Panc1 (cell line): ENCODE measurements at regions not wholly inside any gene's neighbourhood (a gene's known extent, or its start where the extent isn't known, plus 50 kb on each side); places are given as distances from the start of the nearest gene placed in this dataset.

Experiments used
- ATAC-seq: fragments of 200-7000 bp; cut with Tn5 transposase; 2 replicates; pipeline ENCODE4 v1.9.1; 2020; ENCODE audit warnings: mild to moderate bottlenecking, moderate library complexity
- BruUV-seq: library from RNA; stranded (reverse); fragments of 400-500 nt; replicated peaks from 2 replicates; lab custom pipeline; 2021; lab: Mats Ljungman, UMichigan
- CTCF ChIA-PET: fragments of 300-600 bp; sonication (Branson Sonifier 250); formaldehyde crosslinking; loops from one replicate; lab custom pipeline; 2022; ENCODE audit warnings: antibody characterized with exemption; lab: Charles Lee
- POLR2A ChIA-PET: fragments of 300-600 bp; sonication (Branson Sonifier 250); formaldehyde crosslinking; loops from one replicate; lab custom pipeline; 2022; ENCODE audit warnings: antibody characterized with exemption; lab: Charles Lee
- DNase-seq: peaks from one replicate; pipeline ENCODE4 v3.0.0-alpha.2; 2010; ENCODE audit warnings: low read depth, low spot score
- H3K27ac ChIP-seq: 2 replicates; pipeline ENCODE4 v1.5.1; 2011; ENCODE audit warnings: mild to moderate bottlenecking, low read length, inconsistent platforms
- H3K27me3 ChIP-seq: fragments of 200-500 bp; sonication (Bioruptor generic); 2 replicates; pipeline ENCODE4 v1.6.0; 2014; ENCODE audit warnings: low read length, inconsistent platforms; ENCODE audit not compliant: control insufficient read depth, insufficient read depth
- H3K36me3 ChIP-seq: fragments of 200-500 bp; sonication (Bioruptor generic); 2 replicates; pipeline ENCODE4 v1.5.1; 2014; ENCODE audit warnings: inconsistent platforms, mild to moderate bottlenecking, low read length, moderate library complexity; ENCODE audit not compliant: control insufficient read depth, insufficient read depth
- H3K4me1 ChIP-seq: 2 replicates; pipeline ENCODE4 v1.5.1; 2011; ENCODE audit warnings: inconsistent platforms, mild to moderate bottlenecking, low read length, moderate library complexity; ENCODE audit not compliant: control insufficient read depth, insufficient read depth
- H3K4me3 ChIP-seq, 2 experiments: 2 replicates each; pipeline ENCODE4 v1.5.1; 2011 to 2012; ENCODE audit warnings: low read depth in 2 of 2, low read length in 2 of 2, mild to moderate bottlenecking in 2 of 2, inconsistent platforms in 1 of 2, moderate library complexity in 1 of 2
- H3K9me3 ChIP-seq: fragments of 200-500 bp; sonication (Bioruptor generic); 2 replicates; pipeline ENCODE4 v1.5.1; 2014; ENCODE audit warnings: low read depth, mild to moderate bottlenecking, inconsistent platforms, low read length, moderate library complexity; ENCODE audit not compliant: control insufficient read depth, insufficient read depth
- CTCF ChIP-seq: fragments of 450-650 bp; IDR thresholded peaks from 2 replicates; pipeline ENCODE4 v1.5.1; 2017; ENCODE audit warnings: mild to moderate bottlenecking
- POLR2AphosphoS5 ChIP-seq: IDR thresholded peaks from 2 replicates; pipeline ENCODE4 v1.6.1; 2012; ENCODE audit warnings: mild to moderate bottlenecking, low read depth, low read length, moderate library complexity
- REST ChIP-seq, 2 experiments: IDR thresholded peaks; 2 replicates each; pipeline ENCODE4 v1.6.1; 2011 to 2012; ENCODE audit warnings: low read depth in 2 of 2, control low read depth in 1 of 2, low read length in 1 of 2, mild to moderate bottlenecking in 1 of 2, moderate library complexity in 1 of 2; ENCODE audit not compliant: insufficient read depth in 1 of 2
- SIN3A ChIP-seq: IDR thresholded peaks from 2 replicates; pipeline ENCODE4 v1.6.1; 2012; ENCODE audit warnings: low read depth, mild to moderate bottlenecking, low read length, moderate library complexity, borderline replicate concordance; ENCODE audit not compliant: insufficient read depth
- TCF7L2 ChIP-seq: IDR thresholded peaks from 2 replicates; pipeline ENCODE4 v1.6.1; 2011; ENCODE audit warnings: mild to moderate bottlenecking, low read depth, low read length, inconsistent platforms
- in situ Hi-C: cut with HindIII; loops from 2 replicates; pipeline ENCODE4 v1.10.0; 2016; ENCODE audit warnings: low sequenced_read_pairs, low pct_unique_long_range_greater_than_20kb
- intact Hi-C: fragments of 100-400 bp; cut with micrococcal nuclease; formaldehyde crosslinking; loops from one replicate; pipeline ENCODE4 v1.10.0; 2022; ENCODE audit not compliant: unreplicated experiment

- Histone ChIP-seq H3K27ac (no peak overlapping the region), H3K36me3 (no peaks in the 10 kb centered on the region), H3K27me3 (no peaks in the 10 kb centered on the region), H3K9me3 (no peaks in the 10 kb centered on the region), H3K4me1 (no peaks in the 10 kb centered on the region), H3K4me3 (no peak overlapping the region)
- TF ChIP-seq POLR2AphosphoS5 (no peak), REST (IDR thresholded peaks at IDR 0.05; ENCODE audit: insufficient read depth in 1 of 2, low read depth in 2 of 2, low read length in 1 of 2) (no peak), TCF7L2 (no peak), CTCF (no peak), SIN3A (no peak)
- ATAC-seq, result no peak
- POLR2A ChIA-PET, result no interaction called here
- CTCF ChIA-PET, result no interaction called here
- no peak for DNase-seq
- BruUV-seq, result no TSS peak
- in situ Hi-C loops (no loop called here), intact Hi-C loops (no loop called here)
Measured at GRCh38 chr5:124445070-124445619, 301.3 kb downstream of the ZNF608 start.

- no peak for TF ChIP-seq POLR2AphosphoS5
- no peak for TF ChIP-seq REST (IDR thresholded peaks at IDR 0.05; ENCODE audit: insufficient read depth in 1 of 2, low read depth in 2 of 2, low read length in 1 of 2)
- TF ChIP-seq CTCF, result no peak
- TF ChIP-seq SIN3A, result no peak
- no peak for TF ChIP-seq TCF7L2
- in situ Hi-C loops (no loop called here), intact Hi-C loops (no loop called here)
- Histone ChIP-seq H3K27me3 (no peaks in the 10 kb centered on the region), H3K27ac (no peak overlapping the region), H3K9me3 (no peaks in the 10 kb centered on the region), H3K4me1 (no peaks in the 10 kb centered on the region), H3K4me3 (no peak overlapping the region), H3K36me3 (no peaks in the 10 kb centered on the region)
- BruUV-seq, result no TSS peak
- POLR2A ChIA-PET, result no interaction called here
- CTCF ChIA-PET, result no interaction called here
- DNase-seq (no peak), ATAC-seq (no peak)
Measured at GRCh38 chr5:124444147-124444775, 302.2 kb downstream of the ZNF608 start.
